ENCODE measurements at regions not wholly inside any gene's neighbourhood (a gene's known extent, or its start where the extent isn't known, plus 50 kb on each side); places are given as distances from the start of the nearest gene placed in this dataset.

DNA sequence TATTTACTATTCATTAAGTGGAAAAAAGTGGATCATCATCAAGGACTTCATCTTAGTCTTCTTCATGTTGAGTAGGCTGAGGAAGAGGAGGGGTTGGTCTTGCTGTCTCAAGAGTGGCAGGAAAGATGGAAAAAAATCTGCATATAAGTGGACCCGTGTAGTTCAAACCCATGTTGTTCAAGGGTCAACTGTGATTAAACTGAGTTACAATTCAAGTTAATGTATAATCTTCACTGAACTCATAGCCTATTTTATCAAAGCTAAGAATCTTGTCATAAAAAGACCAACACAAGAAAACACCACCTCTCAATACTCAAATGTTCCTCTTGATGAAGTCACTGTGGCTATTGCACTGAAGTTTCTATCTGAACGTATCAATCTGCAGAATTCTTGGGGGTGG lies 260.2 kb downstream of the FNDC1 start:
- Histone ChIP-seq H3K4me3 (no peak overlapping the region), H3K9me3 (peaks cover 0 to 30% (median 21%) of the 10 kb centered on the region in 11 donors), H3K36me3 (no peaks in the 10 kb centered on the region), H3K27ac (no peak overlapping the region), H3K27me3 (peaks cover 0 to 17% (median 8%) of the 10 kb centered on the region in 7 donors), H3K4me1 (no peaks in the 10 kb centered on the region)
- TF ChIP-seq, protein P1, sequence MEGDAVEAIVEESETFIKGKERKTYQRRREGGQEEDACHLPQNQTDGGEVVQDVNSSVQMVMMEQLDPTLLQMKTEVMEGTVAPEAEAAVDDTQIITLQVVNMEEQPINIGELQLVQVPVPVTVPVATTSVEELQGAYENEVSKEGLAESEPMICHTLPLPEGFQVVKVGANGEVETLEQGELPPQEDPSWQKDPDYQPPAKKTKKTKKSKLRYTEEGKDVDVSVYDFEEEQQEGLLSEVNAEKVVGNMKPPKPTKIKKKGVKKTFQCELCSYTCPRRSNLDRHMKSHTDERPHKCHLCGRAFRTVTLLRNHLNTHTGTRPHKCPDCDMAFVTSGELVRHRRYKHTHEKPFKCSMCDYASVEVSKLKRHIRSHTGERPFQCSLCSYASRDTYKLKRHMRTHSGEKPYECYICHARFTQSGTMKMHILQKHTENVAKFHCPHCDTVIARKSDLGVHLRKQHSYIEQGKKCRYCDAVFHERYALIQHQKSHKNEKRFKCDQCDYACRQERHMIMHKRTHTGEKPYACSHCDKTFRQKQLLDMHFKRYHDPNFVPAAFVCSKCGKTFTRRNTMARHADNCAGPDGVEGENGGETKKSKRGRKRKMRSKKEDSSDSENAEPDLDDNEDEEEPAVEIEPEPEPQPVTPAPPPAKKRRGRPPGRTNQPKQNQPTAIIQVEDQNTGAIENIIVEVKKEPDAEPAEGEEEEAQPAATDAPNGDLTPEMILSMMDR (IDR thresholded peaks at IDR 0.05) = no peak
- no peak for ATAC-seq
- DNase-seq = no peak
- WGBS, 2 donors = 52 to 62% methylated on average over 2 of the region's 2 CpGs
- intact Hi-C loops (cut with DNase I) = no loop called here

DNA sequence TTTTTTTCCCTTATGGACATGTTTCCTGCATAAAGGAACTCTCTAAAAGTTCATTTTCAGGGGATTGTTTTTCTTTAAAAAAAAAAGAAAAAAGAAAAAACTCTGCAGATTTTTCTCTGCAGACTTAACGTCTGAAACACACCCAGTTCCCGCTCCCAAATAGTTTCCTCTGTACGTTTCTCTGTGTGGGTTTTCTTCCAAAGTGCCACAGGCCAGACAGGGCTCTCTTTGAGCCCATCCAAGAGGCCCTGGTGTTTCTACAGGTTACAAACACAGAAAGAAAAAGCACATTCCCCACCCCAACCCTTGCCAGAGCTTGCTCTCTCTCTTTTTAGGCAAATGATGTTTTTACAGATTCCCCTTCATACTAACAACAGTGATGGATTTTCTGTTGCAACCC lies 258.6 kb downstream of the FNDC1 start:
- H3K36me3 ChIP-seq = no peaks in the 10 kb centered on the region
- H3K4me1 ChIP-seq = peaks cover 0 to 6% (median 0%) of the 10 kb centered on the region in 9 donors
- peaks cover 0 to 22% (median 10%) of the 10 kb centered on the region in 7 donors for H3K27me3 ChIP-seq
- H3K9me3 ChIP-seq = peaks cover 0 to 14% (median 4%) of the 10 kb centered on the region in 11 donors
- H3K27ac ChIP-seq = no peak overlapping the region
- DNase-seq = no peak
- intact Hi-C loops (cut with DNase I) = no loop called here
- no peak overlapping the region for H3K4me3 ChIP-seq
- 43 to 52% methylated on average over 3 of the region's 3 CpGs for WGBS, 2 donors
- ATAC-seq = no peak
- TF ChIP-seq, protein P1 (IDR thresholded peaks at IDR 0.05) = no peak

DNA sequence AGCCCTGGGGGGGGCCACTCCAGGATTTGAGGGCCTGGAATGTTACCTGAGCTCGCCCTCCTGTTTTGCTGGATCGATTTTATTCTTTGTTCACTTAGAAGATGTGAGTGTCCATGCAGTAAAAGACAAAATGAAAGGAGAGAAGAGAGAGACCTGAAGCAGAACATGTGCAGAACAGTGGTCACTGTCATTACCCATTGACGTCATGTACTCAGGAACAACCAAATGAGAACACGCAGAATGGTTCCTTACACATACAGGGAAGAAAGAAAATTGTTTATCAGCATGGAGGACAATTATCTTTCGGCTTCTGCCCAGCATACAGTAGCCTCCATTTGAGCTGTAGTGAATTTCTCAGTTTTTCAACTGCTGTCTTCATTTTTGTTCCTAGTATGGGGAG lies 258.1 kb downstream of the FNDC1 start:
- intact Hi-C loops (cut with DNase I) = no loop called here
- no peak for DNase-seq
- no peak overlapping the region for H3K4me3 ChIP-seq
- peaks cover 0 to 9% (median 4%) of the 10 kb centered on the region in 11 donors for H3K9me3 ChIP-seq
- WGBS, 2 donors = 84 to 85% methylated on average over 5 of the region's 5 CpGs
- TF ChIP-seq, protein P1 (IDR thresholded peaks at IDR 0.05) = no peak
- H3K36me3 ChIP-seq = no peaks in the 10 kb centered on the region
- no peak for ATAC-seq
- H3K27ac ChIP-seq = no peak overlapping the region
- H3K27me3 ChIP-seq = peaks cover 0 to 22% (median 10%) of the 10 kb centered on the region in 7 donors
- H3K4me1 ChIP-seq = peaks cover 0 to 10% (median 0%) of the 10 kb centered on the region in 9 donors

DNA sequence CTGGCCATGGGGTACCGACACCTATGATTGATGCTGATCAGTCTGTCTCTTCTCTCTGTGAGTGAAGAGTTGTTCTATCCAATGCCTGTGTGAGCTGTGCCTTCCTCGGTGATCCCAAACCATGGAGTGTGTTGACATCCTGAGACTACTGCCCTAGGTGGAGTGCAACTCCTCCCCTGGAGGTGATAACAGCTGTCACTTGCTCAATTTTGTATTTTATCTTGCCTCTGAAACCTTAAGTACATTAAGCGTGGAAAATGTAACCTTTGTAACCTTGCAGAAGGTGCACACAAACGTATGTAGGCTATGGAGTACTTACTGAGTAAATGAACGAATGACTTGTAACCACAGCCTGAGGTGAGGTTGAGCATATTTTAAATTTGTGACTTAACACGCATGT lies 256.2 kb downstream of the FNDC1 start:
- TF ChIP-seq, protein P1 (IDR thresholded peaks at IDR 0.05) = no peak
- no peak for DNase-seq
- intact Hi-C loops (cut with DNase I) = no loop called here
- no peak for ATAC-seq
- 77 to 82% methylated on average over 6 of the region's 6 CpGs for WGBS, 2 donors
- Histone ChIP-seq H3K27ac (no peak overlapping the region), H3K4me1 (peaks cover 0 to 24% (median 0%) of the 10 kb centered on the region in 9 donors), H3K9me3 (no peaks in the 10 kb centered on the region), H3K27me3 (peaks cover 0 to 26% (median 19%) of the 10 kb centered on the region in 7 donors), H3K36me3 (no peaks in the 10 kb centered on the region), H3K4me3 (no peak overlapping the region)
